GM12878 (cell line): ENCODE measurements at regions not wholly inside any gene's neighbourhood (a gene's known extent, or its start where the extent isn't known, plus 50 kb on each side); places are given as distances from the start of the nearest gene placed in this dataset.

ENCODE experiments used
- ATAC-seq: fragments of 200-7000 bp; cut with Tn5 transposase; 3 replicates; pipeline ENCODE4 v1.9.1; 2020; ENCODE audit warnings: mild to moderate bottlenecking, moderate library complexity
- BruUV-seq: library from RNA; stranded (reverse); fragments of 400-500 nt; replicated peaks from 2 replicates; lab custom pipeline; 2021; lab: Mats Ljungman, UMichigan
- CTCF ChIA-PET: fragments of 300-600 bp; sonication (Branson Sonifier 250); formaldehyde crosslinking; extraction: SDS; loops from one replicate; lab custom pipeline; 2021; ENCODE audit warnings: inconsistent platforms; lab: Yijun Ruan, JAX
- POLR2A ChIA-PET: fragments of 350-600 bp; formaldehyde crosslinking; extraction: SDS; loops from one replicate; lab custom pipeline; 2021; ENCODE audit warnings: inconsistent platforms; lab: Charles Lee
- RAD21 ChIA-PET: fragments of 300-600 bp; sonication (Branson Sonifier 250); formaldehyde crosslinking; loops from one replicate; lab custom pipeline; 2023; ENCODE audit warnings: antibody characterized with exemption; ENCODE audit not compliant: unreplicated experiment; lab: Charles Lee
- SMC1A ChIA-PET: fragments of 300-600 bp; sonication (Branson Sonifier 250); formaldehyde crosslinking; loops from one replicate; lab custom pipeline; 2023; ENCODE audit not compliant: unreplicated experiment, uncharacterized antibody; lab: Charles Lee
- DNase-seq: peaks from one replicate; pipeline ENCODE4 v3.0.0-alpha.2; 2011; ENCODE audit warnings: low read depth, low spot score
- FAIRE-seq: peaks from 3 replicates; lab custom pipeline; 2011; peaks lifted over from hg19 to GRCh38; lab: Jason Lieb, UNC
- H2AFZ ChIP-seq: 2 replicates; pipeline ENCODE4 v1.6.0; 2011; ENCODE audit warnings: low read depth, low read length, control low read depth; ENCODE audit not compliant: control insufficient read depth
- H3K27ac ChIP-seq: 2 replicates; pipeline ENCODE4 v1.5.1; 2011; ENCODE audit warnings: control low read depth; ENCODE audit not compliant: control insufficient read depth, insufficient read depth
- H3K27me3 ChIP-seq, 2 experiments: replicated peaks in 1 of 2; 2 replicates each; pipeline versions ENCODE4 v1.6.0 to v1.6.1; 2011; ENCODE audit warnings: low read length in 1 of 2; ENCODE audit not compliant: control insufficient read depth in 2 of 2, insufficient read depth in 2 of 2
- H3K36me3 ChIP-seq, 2 experiments: 2 replicates each; pipeline ENCODE4 v1.5.1; 2011; ENCODE audit warnings: low read length in 1 of 2; ENCODE audit not compliant: control insufficient read depth in 2 of 2, insufficient read depth in 2 of 2
- H3K4me1 ChIP-seq: 2 replicates; pipeline ENCODE4 v1.6.1; 2011; ENCODE audit warnings: mild to moderate bottlenecking, low read length, moderate library complexity, mixed read lengths; ENCODE audit not compliant: control insufficient read depth, insufficient read depth
- H3K4me2 ChIP-seq: 2 replicates; pipeline ENCODE4 v1.6.0; 2011; ENCODE audit warnings: control low read depth; ENCODE audit not compliant: control insufficient read depth, insufficient read depth
- H3K4me3 ChIP-seq: fragments of 200-600 bp; sonication (generic); 2 replicates; pipeline ENCODE4 v1.5.1; 2016
- H3K79me2 ChIP-seq: 2 replicates; pipeline ENCODE4 v1.6.0; 2011; ENCODE audit warnings: low read length; ENCODE audit not compliant: control insufficient read depth, insufficient read depth
- H3K9ac ChIP-seq: 2 replicates; pipeline ENCODE4 v1.8.0; 2011; ENCODE audit warnings: low read length, control low read depth, mixed read lengths; ENCODE audit not compliant: control insufficient read depth, insufficient read depth
- H3K9me3 ChIP-seq: replicated peaks from 3 replicates; pipeline ENCODE4 v1.5.1; 2011; ENCODE audit warnings: mild to moderate bottlenecking, low read length; ENCODE audit not compliant: control insufficient read depth, insufficient read depth
- H4K20me1 ChIP-seq: 2 replicates; pipeline ENCODE4 v1.6.0; 2011; ENCODE audit not compliant: control insufficient read depth, insufficient read depth
- BACH1 ChIP-seq: fragments of 450-650 bp; IDR thresholded peaks from 2 replicates; pipeline ENCODE4 v1.6.1; 2017; ENCODE audit warnings: mild to moderate bottlenecking, borderline replicate concordance
- IRF4 ChIP-seq: IDR thresholded peaks from 2 replicates; pipeline ENCODE4 v1.6.1; 2011; ENCODE audit warnings: low read depth, low read length
- NR2C1 ChIP-seq: fragments of 450-650 bp; IDR thresholded peaks from 2 replicates; pipeline ENCODE4 v1.6.1; 2017; ENCODE audit warnings: antibody characterized with exemption, mild to moderate bottlenecking, moderate library complexity
- RAD51 ChIP-seq: fragments of 450-650 bp; IDR thresholded peaks from 2 replicates; pipeline ENCODE4 v1.6.1; 2016; ENCODE audit warnings: moderate library complexity, mild to moderate bottlenecking, inconsistent platforms
- RBBP5 ChIP-seq: fragments of 200-600 bp; sonication (generic); conservative IDR thresholded peaks from 2 replicates; pipeline ENCODE4 v1.6.1; 2016
- SPI1 ChIP-seq: IDR thresholded peaks from 2 replicates; pipeline ENCODE4 v1.6.1; 2011; ENCODE audit warnings: low read depth, mild to moderate bottlenecking, low read length, moderate library complexity, borderline replicate concordance; ENCODE audit not compliant: insufficient read depth
- SRF ChIP-seq, 2 experiments: IDR thresholded peaks; 2 replicates each; pipeline ENCODE4 v1.6.1; 2011; ENCODE audit warnings: low read depth in 2 of 2, low read length in 2 of 2, mild to moderate bottlenecking in 1 of 2, moderate library complexity in 1 of 2
- WGBS: methylation state at CpG from one replicate; pipeline ENCODE4 v1.1.6; 2016; ENCODE audit warnings: low lambda C conversion rate; ENCODE audit not compliant: insufficient replicate concordance, insufficient coverage; ENCODE audit errors: missing lambda C conversion rate; 5-methylcytosine and 5-hydroxymethylcytosine counted together
- in situ Hi-C: fragments of 300-500 bp; cut with MboI; formaldehyde crosslinking; loops from 9 replicates; pipeline ENCODE4 v1.14.3; 2018; ENCODE audit warnings: mixed read lengths
- intact Hi-C: fragments of 100-400 bp; cut with micrococcal nuclease; formaldehyde crosslinking; loops from one replicate; pipeline ENCODE4 v1.14.2; 2022; ENCODE audit not compliant: unreplicated experiment
- TF ChIP-seq, protein P1 (sequence below): fragments of 450-650 bp; IDR thresholded peaks from 2 replicates; pipeline ENCODE4 v1.6.1; 2017; ENCODE audit warnings: mild to moderate bottlenecking, moderate library complexity
- TF ChIP-seq, protein P2 (sequence below): fragments of 450-650 bp; IDR thresholded peaks from 2 replicates; pipeline ENCODE4 v1.6.1; 2014; ENCODE audit warnings: mild to moderate bottlenecking

DNA sequence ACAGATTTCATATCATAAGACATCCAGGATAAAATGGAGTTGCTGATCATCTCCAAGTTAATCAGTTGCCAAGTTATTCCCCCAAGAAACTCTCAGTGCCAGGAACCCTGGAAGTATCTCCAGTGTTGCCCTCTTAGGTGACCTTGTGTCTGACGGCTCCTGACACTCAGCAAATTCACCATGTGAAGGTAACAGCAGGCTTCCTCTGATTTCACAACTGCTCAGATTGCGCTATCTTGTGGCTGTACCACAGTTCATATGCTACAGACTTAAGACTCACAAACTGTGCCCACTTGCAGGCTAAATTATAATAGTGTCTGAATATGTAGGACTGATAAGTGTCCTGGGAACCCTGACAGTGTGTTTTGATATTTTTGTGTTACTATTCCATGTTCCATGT lies 186.6 kb upstream of the OPRM1 start:
- ChIA-PET POLR2A (no interaction called here), SMC1A (no interaction called here)

More for the DNA sequence above, 186.6 kb upstream of the OPRM1 start:
- BruUV-seq = no TSS peak
- CTCF ChIA-PET = no interaction called here
- FAIRE-seq (no peak), ATAC-seq (no peak), DNase-seq (no peak)
- Histone ChIP-seq H3K9me3 (no peaks in the 10 kb centered on the region), H3K79me2 (no peaks in the 10 kb centered on the region), H3K9ac (no peak overlapping the region), H3K27me3 (no peaks in the 10 kb centered on the region), H3K4me1 (no peaks in the 10 kb centered on the region), H4K20me1 (no peaks in the 10 kb centered on the region), H2AFZ (no peak overlapping the region), H3K4me2 (no peak overlapping the region), H3K4me3 (no peak overlapping the region), H3K36me3 (no peaks in the 10 kb centered on the region), H3K27ac (no peak overlapping the region)
- in situ Hi-C loops = no loop called here
- intact Hi-C loops = no loop called here
- WGBS = 25% methylated on average over 2 of the region's 2 CpGs
- TF ChIP-seq IRF4 (no peak), SRF (IDR thresholded peaks at IDR 0.05; ENCODE audit: low read depth in 2 of 2, low read length in 2 of 2) (no peak), BACH1 (no peak), SPI1 (no peak), RAD51 (no peak), RBBP5 (no peak), NR2C1 (no peak)
- TF ChIP-seq, protein P1, sequence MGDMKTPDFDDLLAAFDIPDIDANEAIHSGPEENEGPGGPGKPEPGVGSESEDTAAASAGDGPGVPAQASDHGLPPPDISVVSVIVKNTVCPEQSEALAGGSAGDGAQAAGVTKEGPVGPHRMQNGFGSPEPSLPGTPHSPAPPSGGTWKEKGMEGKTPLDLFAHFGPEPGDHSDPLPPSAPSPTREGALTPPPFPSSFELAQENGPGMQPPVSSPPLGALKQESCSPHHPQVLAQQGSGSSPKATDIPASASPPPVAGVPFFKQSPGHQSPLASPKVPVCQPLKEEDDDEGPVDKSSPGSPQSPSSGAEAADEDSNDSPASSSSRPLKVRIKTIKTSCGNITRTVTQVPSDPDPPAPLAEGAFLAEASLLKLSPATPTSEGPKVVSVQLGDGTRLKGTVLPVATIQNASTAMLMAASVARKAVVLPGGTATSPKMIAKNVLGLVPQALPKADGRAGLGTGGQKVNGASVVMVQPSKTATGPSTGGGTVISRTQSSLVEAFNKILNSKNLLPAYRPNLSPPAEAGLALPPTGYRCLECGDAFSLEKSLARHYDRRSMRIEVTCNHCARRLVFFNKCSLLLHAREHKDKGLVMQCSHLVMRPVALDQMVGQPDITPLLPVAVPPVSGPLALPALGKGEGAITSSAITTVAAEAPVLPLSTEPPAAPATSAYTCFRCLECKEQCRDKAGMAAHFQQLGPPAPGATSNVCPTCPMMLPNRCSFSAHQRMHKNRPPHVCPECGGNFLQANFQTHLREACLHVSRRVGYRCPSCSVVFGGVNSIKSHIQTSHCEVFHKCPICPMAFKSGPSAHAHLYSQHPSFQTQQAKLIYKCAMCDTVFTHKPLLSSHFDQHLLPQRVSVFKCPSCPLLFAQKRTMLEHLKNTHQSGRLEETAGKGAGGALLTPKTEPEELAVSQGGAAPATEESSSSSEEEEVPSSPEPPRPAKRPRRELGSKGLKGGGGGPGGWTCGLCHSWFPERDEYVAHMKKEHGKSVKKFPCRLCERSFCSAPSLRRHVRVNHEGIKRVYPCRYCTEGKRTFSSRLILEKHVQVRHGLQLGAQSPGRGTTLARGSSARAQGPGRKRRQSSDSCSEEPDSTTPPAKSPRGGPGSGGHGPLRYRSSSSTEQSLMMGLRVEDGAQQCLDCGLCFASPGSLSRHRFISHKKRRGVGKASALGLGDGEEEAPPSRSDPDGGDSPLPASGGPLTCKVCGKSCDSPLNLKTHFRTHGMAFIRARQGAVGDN = no peak
- TF ChIP-seq, protein P2, sequence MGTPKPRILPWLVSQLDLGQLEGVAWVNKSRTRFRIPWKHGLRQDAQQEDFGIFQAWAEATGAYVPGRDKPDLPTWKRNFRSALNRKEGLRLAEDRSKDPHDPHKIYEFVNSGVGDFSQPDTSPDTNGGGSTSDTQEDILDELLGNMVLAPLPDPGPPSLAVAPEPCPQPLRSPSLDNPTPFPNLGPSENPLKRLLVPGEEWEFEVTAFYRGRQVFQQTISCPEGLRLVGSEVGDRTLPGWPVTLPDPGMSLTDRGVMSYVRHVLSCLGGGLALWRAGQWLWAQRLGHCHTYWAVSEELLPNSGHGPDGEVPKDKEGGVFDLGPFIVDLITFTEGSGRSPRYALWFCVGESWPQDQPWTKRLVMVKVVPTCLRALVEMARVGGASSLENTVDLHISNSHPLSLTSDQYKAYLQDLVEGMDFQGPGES = no peak
- RAD21 ChIA-PET = no interaction called here
